ENCODE measurements at regions not wholly inside any gene's neighbourhood (a gene's known extent, or its start where the extent isn't known, plus 50 kb on each side); places are given as distances from the start of the nearest gene placed in this dataset.

DNA sequence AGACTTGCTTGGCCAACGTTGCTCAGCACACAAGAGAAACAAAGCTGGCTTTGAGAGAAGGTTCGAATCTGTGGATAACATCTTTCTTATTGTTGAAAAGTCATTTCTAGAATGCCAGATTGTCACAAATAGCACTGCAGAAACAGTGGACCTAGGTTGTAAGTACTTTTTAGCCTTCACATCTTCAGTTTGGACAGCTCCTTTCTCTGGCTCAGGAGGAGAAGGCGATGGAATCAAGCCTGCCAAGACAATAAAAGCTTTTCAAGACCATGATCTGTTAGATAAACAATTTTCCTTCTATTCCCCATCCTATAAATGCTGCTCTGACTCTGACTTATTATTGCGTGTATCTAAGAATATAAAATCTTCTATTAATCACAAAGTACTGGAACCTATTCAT lies 615.2 kb upstream of the SEMA6A start:
- H3K9me2 ChIP-seq (ENCODE audit: insufficient read depth, low read length): no peaks in the 10 kb centered on the region
- H3F3A ChIP-seq (ENCODE audit: insufficient read depth, low read length, poor library complexity, severe bottlenecking): no peaks in the 10 kb centered on the region
- no peak for TF ChIP-seq POLR2AphosphoS5 (IDR thresholded peaks at IDR 0.05)
- TF ChIP-seq EP300 (conservative IDR thresholded peaks at IDR 0.05; ENCODE audit: poor library complexity, severe bottlenecking): no peak
- H3K9me3 ChIP-seq (ENCODE audit: low read length): no peaks in the 10 kb centered on the region
- H4K20me1 ChIP-seq (ENCODE audit: insufficient read depth): no peaks in the 10 kb centered on the region
- no peaks in the 10 kb centered on the region for H3K36me3 ChIP-seq (ENCODE audit: insufficient read depth, low read length)
- H3K9ac ChIP-seq (ENCODE audit: low read length): no peak overlapping the region
- no peak overlapping the region for H3K4me3 ChIP-seq (ENCODE audit: low read length)
- no peaks in the 10 kb centered on the region for H3K27me3 ChIP-seq (ENCODE audit: insufficient read depth, low read depth, low read length)
- H3K27ac ChIP-seq (ENCODE audit: low read length): no peak overlapping the region
- no peak overlapping the region for H2AFZ ChIP-seq (ENCODE audit: low read depth, low read length)
- no peak overlapping the region for H3K4me2 ChIP-seq (ENCODE audit: low read length)
- no peaks in the 10 kb centered on the region for H3K79me2 ChIP-seq (replicated peaks; ENCODE audit: insufficient read depth, low read length)

DNA sequence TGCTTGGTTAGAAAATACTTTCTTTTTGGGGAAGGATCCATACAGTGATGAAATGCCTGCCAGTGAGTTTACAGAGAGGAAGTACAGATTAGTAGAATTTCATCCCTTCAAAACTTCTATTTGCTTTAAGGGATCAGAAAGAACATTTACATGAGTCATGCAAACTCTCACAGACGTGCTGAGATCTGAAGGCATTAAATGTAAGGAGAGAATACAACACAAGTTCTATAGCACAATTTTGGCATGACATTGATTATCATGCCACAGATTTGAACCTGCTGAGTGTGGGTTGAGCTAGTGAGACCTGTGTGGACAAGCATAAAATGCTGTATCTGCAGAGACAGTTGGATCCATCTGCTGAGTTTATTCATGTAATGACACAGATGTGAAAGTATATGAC lies 613.6 kb upstream of the SEMA6A start:
- no peaks in the 10 kb centered on the region for H4K20me1 ChIP-seq (ENCODE audit: insufficient read depth)
- no peak overlapping the region for H3K4me2 ChIP-seq (ENCODE audit: low read length)
- H3K36me3 ChIP-seq (ENCODE audit: insufficient read depth, low read length): no peaks in the 10 kb centered on the region
- TF ChIP-seq, protein P1, sequence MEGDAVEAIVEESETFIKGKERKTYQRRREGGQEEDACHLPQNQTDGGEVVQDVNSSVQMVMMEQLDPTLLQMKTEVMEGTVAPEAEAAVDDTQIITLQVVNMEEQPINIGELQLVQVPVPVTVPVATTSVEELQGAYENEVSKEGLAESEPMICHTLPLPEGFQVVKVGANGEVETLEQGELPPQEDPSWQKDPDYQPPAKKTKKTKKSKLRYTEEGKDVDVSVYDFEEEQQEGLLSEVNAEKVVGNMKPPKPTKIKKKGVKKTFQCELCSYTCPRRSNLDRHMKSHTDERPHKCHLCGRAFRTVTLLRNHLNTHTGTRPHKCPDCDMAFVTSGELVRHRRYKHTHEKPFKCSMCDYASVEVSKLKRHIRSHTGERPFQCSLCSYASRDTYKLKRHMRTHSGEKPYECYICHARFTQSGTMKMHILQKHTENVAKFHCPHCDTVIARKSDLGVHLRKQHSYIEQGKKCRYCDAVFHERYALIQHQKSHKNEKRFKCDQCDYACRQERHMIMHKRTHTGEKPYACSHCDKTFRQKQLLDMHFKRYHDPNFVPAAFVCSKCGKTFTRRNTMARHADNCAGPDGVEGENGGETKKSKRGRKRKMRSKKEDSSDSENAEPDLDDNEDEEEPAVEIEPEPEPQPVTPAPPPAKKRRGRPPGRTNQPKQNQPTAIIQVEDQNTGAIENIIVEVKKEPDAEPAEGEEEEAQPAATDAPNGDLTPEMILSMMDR (IDR thresholded peaks at IDR 0.05; ENCODE audit: poor library complexity, severe bottlenecking): no peak
- TF ChIP-seq EZH2 (IDR thresholded peaks at IDR 0.05; ENCODE audit: borderline replicate concordance, insufficient read depth, low read length, poor library complexity, severe bottlenecking): no peak
- TF ChIP-seq EP300 (conservative IDR thresholded peaks at IDR 0.05; ENCODE audit: poor library complexity, severe bottlenecking): no peak
- H3K27ac ChIP-seq (ENCODE audit: low read length): no peak overlapping the region
- H3F3A ChIP-seq (ENCODE audit: insufficient read depth, low read length, poor library complexity, severe bottlenecking): no peaks in the 10 kb centered on the region
- H3K9ac ChIP-seq (ENCODE audit: low read length): no peak overlapping the region
- H3K79me2 ChIP-seq (replicated peaks; ENCODE audit: insufficient read depth, low read length): no peaks in the 10 kb centered on the region
- no peak overlapping the region for H2AFZ ChIP-seq (ENCODE audit: low read depth, low read length)
- H3K4me3 ChIP-seq (ENCODE audit: low read length): no peak overlapping the region
- no peaks in the 10 kb centered on the region for H3K9me3 ChIP-seq (ENCODE audit: low read length)
- no peaks in the 10 kb centered on the region for H3K9me2 ChIP-seq (ENCODE audit: insufficient read depth, low read length)
- H3K27me3 ChIP-seq (ENCODE audit: insufficient read depth, low read depth, low read length): no peaks in the 10 kb centered on the region

DNA sequence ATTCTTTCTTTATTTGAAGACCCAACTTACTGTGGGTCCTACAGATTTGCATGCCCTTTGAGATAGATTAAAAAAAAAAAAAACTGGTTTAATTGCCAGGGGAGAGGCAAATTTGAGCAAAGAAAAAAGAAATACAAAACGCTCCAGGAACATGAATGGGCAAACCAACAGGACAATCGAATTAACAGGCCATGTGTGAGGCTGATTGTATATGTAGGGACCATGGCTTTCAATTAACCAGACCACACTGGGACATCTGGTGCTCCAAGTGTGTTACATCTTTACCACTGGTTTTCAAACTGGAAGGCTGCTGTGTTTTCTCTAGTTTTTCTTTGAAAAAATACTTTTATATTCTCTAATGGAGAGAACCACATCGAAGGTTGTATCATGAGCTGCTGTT lies 612.1 kb upstream of the SEMA6A start:
- Histone ChIP-seq H3K36me3 (ENCODE audit: insufficient read depth, low read length) (no peaks in the 10 kb centered on the region), H2AFZ (ENCODE audit: low read depth, low read length) (no peak overlapping the region), H3K9me3 (ENCODE audit: low read length) (no peaks in the 10 kb centered on the region), H4K20me1 (ENCODE audit: insufficient read depth) (no peaks in the 10 kb centered on the region), H3K4me2 (ENCODE audit: low read length) (no peak overlapping the region), H3K79me2 (replicated peaks; ENCODE audit: insufficient read depth, low read length) (no peaks in the 10 kb centered on the region), H3F3A (ENCODE audit: insufficient read depth, low read length, poor library complexity, severe bottlenecking) (no peaks in the 10 kb centered on the region), H3K4me3 (ENCODE audit: low read length) (no peak overlapping the region), H3K9ac (ENCODE audit: low read length) (no peak overlapping the region), H3K9me2 (ENCODE audit: insufficient read depth, low read length) (no peaks in the 10 kb centered on the region), H3K27me3 (ENCODE audit: insufficient read depth, low read depth, low read length) (no peaks in the 10 kb centered on the region), H3K27ac (ENCODE audit: low read length) (no peak overlapping the region)
- TF ChIP-seq MXI1 (conservative IDR thresholded peaks at IDR 0.05; ENCODE audit: poor library complexity, severe bottlenecking) (no peak), TAF1 (IDR thresholded peaks at IDR 0.05; ENCODE audit: low read depth) (no peak), RAD21 (conservative IDR thresholded peaks at IDR 0.05) (no peak), SMC3 (conservative IDR thresholded peaks at IDR 0.05; ENCODE audit: poor library complexity) (no peak), EP300 (conservative IDR thresholded peaks at IDR 0.05; ENCODE audit: poor library complexity, severe bottlenecking) (no peak), EZH2 (IDR thresholded peaks at IDR 0.05; ENCODE audit: borderline replicate concordance, insufficient read depth, low read length, poor library complexity, severe bottlenecking) (no peak), POLR2AphosphoS5 (IDR thresholded peaks at IDR 0.05) (no peak)
- TF ChIP-seq, protein P2, sequence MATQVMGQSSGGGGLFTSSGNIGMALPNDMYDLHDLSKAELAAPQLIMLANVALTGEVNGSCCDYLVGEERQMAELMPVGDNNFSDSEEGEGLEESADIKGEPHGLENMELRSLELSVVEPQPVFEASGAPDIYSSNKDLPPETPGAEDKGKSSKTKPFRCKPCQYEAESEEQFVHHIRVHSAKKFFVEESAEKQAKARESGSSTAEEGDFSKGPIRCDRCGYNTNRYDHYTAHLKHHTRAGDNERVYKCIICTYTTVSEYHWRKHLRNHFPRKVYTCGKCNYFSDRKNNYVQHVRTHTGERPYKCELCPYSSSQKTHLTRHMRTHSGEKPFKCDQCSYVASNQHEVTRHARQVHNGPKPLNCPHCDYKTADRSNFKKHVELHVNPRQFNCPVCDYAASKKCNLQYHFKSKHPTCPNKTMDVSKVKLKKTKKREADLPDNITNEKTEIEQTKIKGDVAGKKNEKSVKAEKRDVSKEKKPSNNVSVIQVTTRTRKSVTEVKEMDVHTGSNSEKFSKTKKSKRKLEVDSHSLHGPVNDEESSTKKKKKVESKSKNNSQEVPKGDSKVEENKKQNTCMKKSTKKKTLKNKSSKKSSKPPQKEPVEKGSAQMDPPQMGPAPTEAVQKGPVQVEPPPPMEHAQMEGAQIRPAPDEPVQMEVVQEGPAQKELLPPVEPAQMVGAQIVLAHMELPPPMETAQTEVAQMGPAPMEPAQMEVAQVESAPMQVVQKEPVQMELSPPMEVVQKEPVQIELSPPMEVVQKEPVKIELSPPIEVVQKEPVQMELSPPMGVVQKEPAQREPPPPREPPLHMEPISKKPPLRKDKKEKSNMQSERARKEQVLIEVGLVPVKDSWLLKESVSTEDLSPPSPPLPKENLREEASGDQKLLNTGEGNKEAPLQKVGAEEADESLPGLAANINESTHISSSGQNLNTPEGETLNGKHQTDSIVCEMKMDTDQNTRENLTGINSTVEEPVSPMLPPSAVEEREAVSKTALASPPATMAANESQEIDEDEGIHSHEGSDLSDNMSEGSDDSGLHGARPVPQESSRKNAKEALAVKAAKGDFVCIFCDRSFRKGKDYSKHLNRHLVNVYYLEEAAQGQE (IDR thresholded peaks at IDR 0.05; ENCODE audit: borderline replicate concordance): no peak
- TF ChIP-seq, protein P1 (IDR thresholded peaks at IDR 0.05; ENCODE audit: poor library complexity, severe bottlenecking): no peak
